ENCODE measurements at regions not wholly inside any gene's neighbourhood (a gene's known extent, or its start where the extent isn't known, plus 50 kb on each side); places are given as distances from the start of the nearest gene placed in this dataset.

DNA sequence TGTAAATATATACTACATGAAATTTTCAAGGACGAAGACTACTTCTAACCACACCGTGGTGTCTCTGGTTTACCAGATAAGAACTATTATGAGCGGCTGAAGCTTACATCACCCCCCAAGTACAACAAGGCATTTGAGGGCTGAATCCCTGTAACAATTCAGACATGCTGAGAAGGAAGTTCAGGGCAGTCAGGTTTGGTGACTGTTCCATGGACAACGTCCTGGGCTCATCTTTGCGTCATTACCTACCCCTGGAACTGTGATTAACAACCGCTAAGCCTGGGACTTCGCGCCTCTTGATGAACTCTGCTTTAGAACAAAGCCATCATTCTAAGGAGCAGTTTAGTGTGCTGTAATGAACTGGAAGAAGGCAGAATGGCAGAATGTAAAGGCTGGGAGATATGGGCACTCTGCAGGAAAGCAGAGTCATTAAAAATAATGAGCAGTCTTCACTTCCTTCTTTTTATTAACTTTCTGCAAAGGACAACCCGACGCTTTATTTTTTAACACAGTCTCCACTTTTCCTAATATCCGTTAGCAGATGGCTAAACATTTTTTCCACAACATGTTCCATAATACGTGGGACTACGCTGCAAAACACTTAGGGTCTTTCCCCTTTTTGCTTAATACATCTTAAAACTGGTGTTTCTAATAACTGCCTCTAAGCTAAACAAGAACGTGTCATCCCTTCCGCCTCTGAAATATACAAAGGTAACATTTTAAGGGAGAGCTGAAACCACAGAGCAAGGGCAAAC, 263.2 kb downstream of the ADAMTS20 start:
- TF ChIP-seq CTCF (IDR thresholded peaks at IDR 0.05; ENCODE audit: extremely low read depth in 1 of 2, insufficient read depth in 1 of 2, low read depth in 1 of 2, low read length in 2 of 2) (no peak), POLR2A (IDR thresholded peaks at IDR 0.05; ENCODE audit: low read depth, low read length) (no peak), JUN (IDR thresholded peaks at IDR 0.05; ENCODE audit: borderline replicate concordance, insufficient read depth, insufficient read length, low read depth) (no peak), EZH2 (IDR thresholded peaks at IDR 0.05; ENCODE audit: borderline replicate concordance, low read depth, low read length, severe bottlenecking) (no peak), POLR2AphosphoS5 (IDR thresholded peaks at IDR 0.05; ENCODE audit: insufficient read depth, low read depth, low read length) (no peak), MYC (IDR thresholded peaks at IDR 0.05; ENCODE audit: low read depth, low read length) (no peak), MAX (IDR thresholded peaks at IDR 0.05; ENCODE audit: insufficient read depth, insufficient read length) (no peak)

Data from endothelial cell of umbilical vein (primary cell).